BLaER1 treated with 17β-estradiol and CSF1 and Interleukin-3, amounts not matched to agents 10 nM and 100 nM (cell line): ENCODE measurements at regions not wholly inside any gene's neighbourhood (a gene's known extent, or its start where the extent isn't known, plus 50 kb on each side); places are given as distances from the start of the nearest gene placed in this dataset.
"Not testable (repeated sequence)": the region's sequence is repeated elsewhere in the genome, so short reads cannot be mapped to it uniquely, and the experiment has no call there.

ENCODE experiments used
- H3K27ac ChIP-seq, 11 experiments: shearing (Covaris generic); formaldehyde crosslinking; 2 replicates each; pipeline ENCODE4 v1.8.1; 2022
- H3K27me3 ChIP-seq, 11 experiments: shearing (Covaris generic); formaldehyde crosslinking; 2 replicates each; pipeline ENCODE4 v1.8.1; 2022
- H3K36me3 ChIP-seq, 11 experiments: shearing (Covaris generic); formaldehyde crosslinking; 2 replicates each; pipeline ENCODE4 v1.8.1; 2022
- H3K4me1 ChIP-seq, 10 experiments: shearing (Covaris generic); formaldehyde crosslinking; 2 replicates each; pipeline ENCODE4 v1.8.1; 2022
- H3K4me2 ChIP-seq, 11 experiments: shearing (Covaris generic); formaldehyde crosslinking; 2 replicates each; pipeline ENCODE4 v1.8.1; 2022
- H3K4me3 ChIP-seq, 10 experiments: shearing (Covaris generic); formaldehyde crosslinking; 2 replicates each; pipeline ENCODE4 v1.8.1; 2022
- H3K9ac ChIP-seq, 11 experiments: shearing (Covaris generic); formaldehyde crosslinking; 2 replicates each; pipeline ENCODE4 v1.8.1; 2022
- H3K9me3 ChIP-seq, 11 experiments: shearing (Covaris generic); formaldehyde crosslinking; replicated peaks in 1 of 11; 2 replicates each; pipeline ENCODE4 v1.8.1; 2022
- H4K20me1 ChIP-seq, 11 experiments: shearing (Covaris generic); formaldehyde crosslinking; 2 replicates each; pipeline ENCODE4 v1.8.1; 2022
- Cebpa-rat ChIP-seq, 11 experiments: shearing (Covaris generic); IDR thresholded peaks; 2 replicates each; pipeline ENCODE4 v1.8.1; 2022

- H3K4me2 ChIP-seq, result no peak overlapping the region
- H3K36me3 ChIP-seq, result no peaks in the 10 kb centered on the region
- H3K9ac ChIP-seq, result no peak overlapping the region
- H4K20me1 ChIP-seq, result no peaks in the 10 kb centered on the region
- no peaks in the 10 kb centered on the region for H3K4me1 ChIP-seq
- no peaks in the 10 kb centered on the region for H3K9me3 ChIP-seq
- H3K27ac ChIP-seq, result no peak overlapping the region
- H3K27me3 ChIP-seq, result no peaks in the 10 kb centered on the region
- no peak overlapping the region for H3K4me3 ChIP-seq
- no peak for TF ChIP-seq Cebpa-rat (IDR thresholded peaks at IDR 0.05)
Observed at GRCh38 chr4:169899295-169899694, 126.9 kb downstream of the MFAP3L start.

- Histone ChIP-seq H4K20me1 (no peaks in the 10 kb centered on the region), H3K4me2 (no peak overlapping the region), H3K27ac (no peak overlapping the region), H3K9me3 (no peaks in the 10 kb centered on the region), H3K36me3 (no peaks in the 10 kb centered on the region), H3K9ac (no peak overlapping the region), H3K4me3 (no peak overlapping the region), H3K4me1 (no peaks in the 10 kb centered on the region), H3K27me3 (no peaks in the 10 kb centered on the region)
- TF ChIP-seq Cebpa-rat (IDR thresholded peaks at IDR 0.05), result no peak
Observed at GRCh38 chr4:169898095-169898494, 128.1 kb downstream of the MFAP3L start.

GRCh38 chr4:169894767-169895166 lies 131.4 kb downstream of the MFAP3L start:
- H3K9me3 ChIP-seq, H3K36me3 ChIP-seq, H3K9ac ChIP-seq, H3K4me3 ChIP-seq, H4K20me1 ChIP-seq, H3K4me2 ChIP-seq, H3K27me3 ChIP-seq, H3K4me1 ChIP-seq, H3K27ac ChIP-seq: not testable (repeated sequence)

- no peak overlapping the region for H3K9ac ChIP-seq
- no peak overlapping the region for H3K4me2 ChIP-seq
- TF ChIP-seq Cebpa-rat (IDR thresholded peaks at IDR 0.05), result no peak
- H3K4me1 ChIP-seq, result no peaks in the 10 kb centered on the region
- no peaks in the 10 kb centered on the region for H3K36me3 ChIP-seq
- H3K27ac ChIP-seq, result no peak overlapping the region
- no peak overlapping the region for H3K4me3 ChIP-seq
- H3K9me3 ChIP-seq, result peaks cover 10 to 21% (median 15%) of the 10 kb centered on the region in 11 experiments; a peak in 20 of 22 replicates
- no peaks in the 10 kb centered on the region for H4K20me1 ChIP-seq
- no peaks in the 10 kb centered on the region for H3K27me3 ChIP-seq
Observed at GRCh38 chr4:169885893-169886292, 128.1 kb upstream of the HPF1 start.

GRCh38 chr4:169881769-169882168 lies 124.0 kb upstream of the HPF1 start:
- H3K27me3 ChIP-seq, result no peaks in the 10 kb centered on the region
- no peak overlapping the region for H3K9ac ChIP-seq
- H3K4me2 ChIP-seq, result no peak overlapping the region
- H3K4me1 ChIP-seq, result no peaks in the 10 kb centered on the region
- no peaks in the 10 kb centered on the region for H3K36me3 ChIP-seq
- no peak for TF ChIP-seq Cebpa-rat (IDR thresholded peaks at IDR 0.05)
- peaks cover 0 to 2% (median 0%) of the 10 kb centered on the region in 11 experiments; a peak in 1 of 22 replicates for H3K9me3 ChIP-seq
- no peak overlapping the region for H3K27ac ChIP-seq
- no peaks in the 10 kb centered on the region for H4K20me1 ChIP-seq
- H3K4me3 ChIP-seq, result no peak overlapping the region

- Histone ChIP-seq H3K27me3 (no peaks in the 10 kb centered on the region), H3K4me3 (no peak overlapping the region), H3K36me3 (no peaks in the 10 kb centered on the region), H3K9me3 (no peaks in the 10 kb centered on the region), H3K9ac (no peak overlapping the region), H3K27ac (no peak overlapping the region), H3K4me2 (no peak overlapping the region), H4K20me1 (no peaks in the 10 kb centered on the region), H3K4me1 (no peaks in the 10 kb centered on the region)
- no peak for TF ChIP-seq Cebpa-rat (IDR thresholded peaks at IDR 0.05)
Observed at GRCh38 chr4:169870507-169870906, 112.8 kb upstream of the HPF1 start.

- Histone ChIP-seq H3K9me3 (no peaks in the 10 kb centered on the region), H3K27me3 (no peaks in the 10 kb centered on the region), H3K36me3 (no peaks in the 10 kb centered on the region), H3K4me3 (no peak overlapping the region), H3K4me2 (no peak overlapping the region), H3K27ac (no peak overlapping the region), H3K4me1 (no peaks in the 10 kb centered on the region), H4K20me1 (no peaks in the 10 kb centered on the region), H3K9ac (no peak overlapping the region)
- no peak for TF ChIP-seq Cebpa-rat (IDR thresholded peaks at IDR 0.05)
Observed at GRCh38 chr4:169869490-169869889, 111.7 kb upstream of the HPF1 start.

- Histone ChIP-seq H4K20me1 (no peaks in the 10 kb centered on the region; a peak in 1 of 22 replicates), H3K4me3 (no peak overlapping the region), H3K4me2 (no peak overlapping the region), H3K9ac (no peak overlapping the region), H3K9me3 (no peaks in the 10 kb centered on the region), H3K4me1 (no peaks in the 10 kb centered on the region), H3K27me3 (no peaks in the 10 kb centered on the region), H3K36me3 (no peaks in the 10 kb centered on the region), H3K27ac (no peak overlapping the region)
- TF ChIP-seq Cebpa-rat (IDR thresholded peaks at IDR 0.05), result no peak
Observed at GRCh38 chr4:169861593-169861992, 103.8 kb upstream of the HPF1 start.

- Histone ChIP-seq H3K9ac (no peak overlapping the region), H3K27me3 (no peaks in the 10 kb centered on the region), H4K20me1 (no peaks in the 10 kb centered on the region; a peak in 1 of 22 replicates), H3K36me3 (no peaks in the 10 kb centered on the region), H3K27ac (no peak overlapping the region), H3K4me3 (no peak overlapping the region), H3K4me2 (no peak overlapping the region), H3K9me3 (no peaks in the 10 kb centered on the region), H3K4me1 (no peaks in the 10 kb centered on the region)
- no peak for TF ChIP-seq Cebpa-rat (IDR thresholded peaks at IDR 0.05)
Observed at GRCh38 chr4:169859366-169860216, 101.8 kb upstream of the HPF1 start.

GRCh38 chr4:169854090-169854489 lies 96.3 kb upstream of the HPF1 start:
- no peak for TF ChIP-seq Cebpa-rat (IDR thresholded peaks at IDR 0.05)
- no peaks in the 10 kb centered on the region for H3K4me1 ChIP-seq
- no peak overlapping the region for H3K27ac ChIP-seq
- no peaks in the 10 kb centered on the region; a peak in 1 of 22 replicates for H4K20me1 ChIP-seq
- H3K27me3 ChIP-seq, result no peaks in the 10 kb centered on the region
- no peaks in the 10 kb centered on the region for H3K9me3 ChIP-seq
- no peak overlapping the region for H3K4me2 ChIP-seq
- no peaks in the 10 kb centered on the region for H3K36me3 ChIP-seq
- no peak overlapping the region for H3K9ac ChIP-seq
- no peak overlapping the region for H3K4me3 ChIP-seq
